ENCODE measurements at regions not wholly inside any gene's neighbourhood (a gene's known extent, or its start where the extent isn't known, plus 50 kb on each side); places are given as distances from the start of the nearest gene placed in this dataset.

DNA sequence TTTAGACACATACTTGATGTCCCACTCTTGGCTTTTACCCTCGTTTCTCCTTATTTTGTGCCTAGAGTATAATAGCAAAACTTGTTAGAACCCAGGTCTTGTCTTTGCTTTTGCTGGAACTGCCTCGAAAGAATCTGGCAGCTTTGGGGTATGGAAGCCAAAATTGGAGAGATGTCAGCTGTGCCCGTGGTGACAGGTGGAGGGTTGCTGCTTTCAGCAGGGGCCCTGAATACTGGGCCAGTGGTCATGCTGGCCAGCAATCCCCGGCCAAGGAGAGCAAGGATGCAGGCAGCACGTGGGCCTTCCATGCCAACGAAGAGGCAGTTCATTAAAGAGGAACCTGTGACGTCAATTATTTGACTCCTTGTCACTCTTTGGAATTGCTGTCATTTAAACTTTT is 181.1 kb downstream of the HIPK3 start:
- TF ChIP-seq, protein P1, sequence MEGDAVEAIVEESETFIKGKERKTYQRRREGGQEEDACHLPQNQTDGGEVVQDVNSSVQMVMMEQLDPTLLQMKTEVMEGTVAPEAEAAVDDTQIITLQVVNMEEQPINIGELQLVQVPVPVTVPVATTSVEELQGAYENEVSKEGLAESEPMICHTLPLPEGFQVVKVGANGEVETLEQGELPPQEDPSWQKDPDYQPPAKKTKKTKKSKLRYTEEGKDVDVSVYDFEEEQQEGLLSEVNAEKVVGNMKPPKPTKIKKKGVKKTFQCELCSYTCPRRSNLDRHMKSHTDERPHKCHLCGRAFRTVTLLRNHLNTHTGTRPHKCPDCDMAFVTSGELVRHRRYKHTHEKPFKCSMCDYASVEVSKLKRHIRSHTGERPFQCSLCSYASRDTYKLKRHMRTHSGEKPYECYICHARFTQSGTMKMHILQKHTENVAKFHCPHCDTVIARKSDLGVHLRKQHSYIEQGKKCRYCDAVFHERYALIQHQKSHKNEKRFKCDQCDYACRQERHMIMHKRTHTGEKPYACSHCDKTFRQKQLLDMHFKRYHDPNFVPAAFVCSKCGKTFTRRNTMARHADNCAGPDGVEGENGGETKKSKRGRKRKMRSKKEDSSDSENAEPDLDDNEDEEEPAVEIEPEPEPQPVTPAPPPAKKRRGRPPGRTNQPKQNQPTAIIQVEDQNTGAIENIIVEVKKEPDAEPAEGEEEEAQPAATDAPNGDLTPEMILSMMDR (IDR thresholded peaks at IDR 0.05) = no peak
- TF ChIP-seq POLR2A (IDR thresholded peaks at IDR 0.05) = no peak
